ENCODE measurements at regions not wholly inside any gene's neighbourhood (a gene's known extent, or its start where the extent isn't known, plus 50 kb on each side); places are given as distances from the start of the nearest gene placed in this dataset.
"Not testable (repeated sequence)": the region's sequence is repeated elsewhere in the genome, so short reads cannot be mapped to it uniquely, and the experiment has no call there.

DNA sequence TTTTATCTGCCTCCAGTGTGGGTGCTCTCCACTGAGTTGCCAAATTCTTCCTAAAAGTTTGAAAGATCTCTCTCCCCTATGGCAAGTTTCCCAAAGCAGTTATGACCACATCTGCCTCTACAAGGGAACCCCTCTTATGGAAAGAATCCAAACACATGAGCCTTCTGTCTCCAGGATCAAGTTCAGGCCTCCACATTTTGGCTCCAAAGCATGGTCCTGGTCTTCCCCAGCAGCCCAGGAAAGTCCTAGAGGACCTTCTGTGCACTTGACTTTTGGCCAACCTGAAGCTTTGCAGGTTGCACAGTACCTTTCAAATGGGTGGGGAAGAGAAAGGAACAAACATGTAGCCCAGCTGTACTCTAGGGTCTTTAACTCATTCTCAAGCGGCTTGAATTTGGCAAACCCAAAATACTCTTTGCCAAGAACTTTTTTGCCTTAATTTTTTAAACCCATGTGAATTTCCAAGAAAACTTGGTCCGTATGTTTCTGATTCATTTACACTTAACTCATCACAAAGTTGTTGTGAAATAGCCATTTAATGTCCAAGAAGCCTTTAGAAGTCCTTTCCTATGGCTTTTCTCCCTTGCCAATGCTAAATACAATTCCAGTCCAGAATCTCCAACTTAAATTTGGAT lies 240.1 kb upstream of the TBX18 start:
- H3K4me3 ChIP-seq (ENCODE audit: low read depth, low read length), result no peak overlapping the region
- in situ Hi-C loops (cut with HindIII; ENCODE audit: low sequenced_read_pairs), result no loop called here
- TF ChIP-seq, protein P1, sequence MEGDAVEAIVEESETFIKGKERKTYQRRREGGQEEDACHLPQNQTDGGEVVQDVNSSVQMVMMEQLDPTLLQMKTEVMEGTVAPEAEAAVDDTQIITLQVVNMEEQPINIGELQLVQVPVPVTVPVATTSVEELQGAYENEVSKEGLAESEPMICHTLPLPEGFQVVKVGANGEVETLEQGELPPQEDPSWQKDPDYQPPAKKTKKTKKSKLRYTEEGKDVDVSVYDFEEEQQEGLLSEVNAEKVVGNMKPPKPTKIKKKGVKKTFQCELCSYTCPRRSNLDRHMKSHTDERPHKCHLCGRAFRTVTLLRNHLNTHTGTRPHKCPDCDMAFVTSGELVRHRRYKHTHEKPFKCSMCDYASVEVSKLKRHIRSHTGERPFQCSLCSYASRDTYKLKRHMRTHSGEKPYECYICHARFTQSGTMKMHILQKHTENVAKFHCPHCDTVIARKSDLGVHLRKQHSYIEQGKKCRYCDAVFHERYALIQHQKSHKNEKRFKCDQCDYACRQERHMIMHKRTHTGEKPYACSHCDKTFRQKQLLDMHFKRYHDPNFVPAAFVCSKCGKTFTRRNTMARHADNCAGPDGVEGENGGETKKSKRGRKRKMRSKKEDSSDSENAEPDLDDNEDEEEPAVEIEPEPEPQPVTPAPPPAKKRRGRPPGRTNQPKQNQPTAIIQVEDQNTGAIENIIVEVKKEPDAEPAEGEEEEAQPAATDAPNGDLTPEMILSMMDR (IDR thresholded peaks at IDR 0.05; ENCODE audit: low read depth, low read length, missing control alignments), result no peak
- no peak for DNase-seq (ENCODE audit: low read depth)

DNA sequence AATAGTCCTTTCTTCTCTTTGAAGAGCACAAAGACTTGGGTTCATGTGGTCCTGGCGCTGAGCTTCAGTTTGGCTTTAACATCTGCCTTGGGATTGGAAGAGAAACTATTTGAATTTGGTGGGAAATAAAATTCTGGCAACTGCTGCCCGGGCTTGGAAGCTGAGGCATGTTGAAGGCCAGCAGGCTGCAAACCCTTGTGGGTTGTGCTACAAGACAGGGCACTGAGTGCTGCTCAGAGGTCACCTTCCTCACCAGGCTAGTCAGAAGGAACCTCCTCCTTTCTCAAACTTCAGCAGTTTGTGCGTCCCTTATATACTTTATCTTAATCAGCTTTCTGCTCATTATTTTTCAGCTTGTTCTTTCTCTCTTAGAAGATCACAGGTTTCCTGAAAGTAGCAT lies 238.4 kb upstream of the TBX18 start:
- no peak for DNase-seq (ENCODE audit: low read depth)
- in situ Hi-C loops (cut with HindIII; ENCODE audit: low sequenced_read_pairs), result no loop called here
- TF ChIP-seq, protein P1 (IDR thresholded peaks at IDR 0.05; ENCODE audit: low read depth, low read length, missing control alignments), result no peak
- H3K4me3 ChIP-seq (ENCODE audit: low read depth, low read length), result no peak overlapping the region

DNA sequence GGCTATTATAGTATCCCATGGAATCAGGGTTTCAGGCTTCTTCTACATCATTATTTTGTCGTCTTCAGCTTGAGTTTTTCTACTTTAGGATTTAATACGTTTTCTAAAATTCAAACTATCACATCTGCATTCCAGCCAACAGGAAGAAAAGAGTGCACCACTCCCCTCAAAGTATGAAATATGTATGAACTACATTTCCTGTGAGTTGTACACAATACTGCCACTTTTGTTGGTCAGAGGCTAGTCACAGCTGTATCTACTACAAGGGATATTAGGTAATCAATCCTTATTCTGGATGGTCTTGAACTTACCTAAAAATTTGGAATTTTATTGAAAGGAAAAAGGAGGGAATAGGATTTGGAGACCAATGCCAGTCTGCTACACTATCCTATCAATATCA lies 235.6 kb upstream of the TBX18 start:
- in situ Hi-C loops (cut with HindIII; ENCODE audit: low sequenced_read_pairs), result no loop called here
- TF ChIP-seq, protein P1 (IDR thresholded peaks at IDR 0.05; ENCODE audit: low read depth, low read length, missing control alignments), result no peak
- no peak overlapping the region for H3K4me3 ChIP-seq (ENCODE audit: low read depth, low read length)
- no peak for DNase-seq (ENCODE audit: low read depth)

DNA sequence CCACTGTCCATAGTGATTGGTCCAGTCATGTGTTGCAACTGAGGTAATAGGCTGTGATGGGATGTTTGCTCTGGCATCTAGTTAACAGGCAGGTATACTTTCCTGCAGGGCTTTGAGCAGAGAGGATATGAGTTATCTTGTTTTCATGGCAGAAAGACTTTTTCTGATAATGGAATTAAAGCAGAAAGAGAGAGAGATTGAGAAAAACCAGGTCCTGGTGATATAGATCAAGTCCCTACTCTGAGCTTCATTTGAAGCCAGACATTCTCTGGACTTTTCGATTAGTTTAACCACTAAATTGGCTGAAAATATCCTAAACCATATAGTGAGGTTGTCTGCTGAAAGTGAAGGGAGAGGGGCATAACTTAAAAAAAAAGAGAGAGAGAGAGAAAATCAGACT lies 233.8 kb upstream of the TBX18 start:
- in situ Hi-C loops (cut with HindIII; ENCODE audit: low sequenced_read_pairs), result no loop called here
- TF ChIP-seq, protein P1 (IDR thresholded peaks at IDR 0.05; ENCODE audit: low read depth, low read length, missing control alignments), result no peak
- DNase-seq (ENCODE audit: low read depth), result no peak
- H3K4me3 ChIP-seq (ENCODE audit: low read depth, low read length), result no peak overlapping the region

DNA sequence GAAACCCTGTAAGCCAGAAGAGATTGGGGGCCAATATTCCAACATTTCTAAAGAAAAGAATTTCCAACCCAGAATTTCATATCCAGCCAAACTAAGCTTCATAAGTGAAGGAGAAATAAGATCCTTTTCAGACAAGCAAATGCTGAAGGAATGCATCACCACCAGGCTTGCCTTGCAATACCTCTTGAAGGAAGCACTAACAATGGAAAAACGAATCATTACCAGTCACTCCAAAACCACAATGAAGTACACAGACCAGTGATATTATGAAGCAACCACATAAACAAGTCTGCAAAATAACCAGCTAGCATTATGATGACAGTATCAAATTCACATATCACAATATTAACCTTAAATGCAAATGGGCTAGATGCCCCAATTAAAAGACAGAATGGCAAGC lies 224.4 kb upstream of the TBX18 start:
- DNase-seq (ENCODE audit: low read depth); in situ Hi-C loops (cut with HindIII; ENCODE audit: low sequenced_read_pairs); H3K4me3 ChIP-seq (ENCODE audit: low read depth, low read length): not testable (repeated sequence)

DNA sequence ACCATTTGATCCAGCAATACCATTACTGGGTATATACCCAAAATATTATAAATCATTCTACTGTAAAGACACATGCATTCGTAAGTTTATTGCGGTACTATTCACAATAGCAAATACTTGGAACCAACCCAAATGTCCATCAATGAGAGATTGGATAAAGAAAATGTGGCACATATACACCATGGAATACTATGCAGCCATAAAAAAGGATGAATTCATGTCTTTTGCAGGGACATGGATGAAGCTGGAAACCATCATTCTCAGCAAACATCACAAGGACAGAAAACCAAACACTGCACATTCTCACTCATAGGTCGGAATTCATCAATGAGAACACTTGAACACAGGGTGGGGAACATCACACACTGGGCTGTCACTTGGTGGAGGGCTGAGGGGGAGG lies 221.1 kb upstream of the TBX18 start:
- DNase-seq (ENCODE audit: low read depth); in situ Hi-C loops (cut with HindIII; ENCODE audit: low sequenced_read_pairs); H3K4me3 ChIP-seq (ENCODE audit: low read depth, low read length): not testable (repeated sequence)

DNA sequence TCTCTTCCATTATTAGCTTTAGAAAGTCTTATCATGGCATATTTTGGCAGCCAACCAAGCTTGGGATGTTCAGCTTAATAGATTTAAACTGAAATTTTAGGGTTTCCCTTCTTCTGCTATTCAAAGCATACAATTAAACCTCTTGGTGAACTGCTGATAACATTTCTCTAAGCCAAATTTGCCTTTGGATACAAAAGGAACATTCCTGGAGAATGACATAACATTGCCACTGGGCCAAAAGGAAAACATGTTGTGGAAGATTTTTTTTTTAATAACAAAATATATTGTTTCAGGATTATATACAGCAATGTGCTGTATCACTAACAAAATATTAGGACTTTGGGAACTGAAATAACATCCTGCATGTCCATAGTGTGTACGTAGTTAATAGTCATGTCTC lies 215.1 kb upstream of the TBX18 start:
- no peak for DNase-seq (ENCODE audit: low read depth)
- H3K4me3 ChIP-seq (ENCODE audit: low read depth, low read length), result no peak overlapping the region
- TF ChIP-seq, protein P1 (IDR thresholded peaks at IDR 0.05; ENCODE audit: low read depth, low read length, missing control alignments), result no peak
- in situ Hi-C loops (cut with HindIII; ENCODE audit: low sequenced_read_pairs), result no loop called here

DNA sequence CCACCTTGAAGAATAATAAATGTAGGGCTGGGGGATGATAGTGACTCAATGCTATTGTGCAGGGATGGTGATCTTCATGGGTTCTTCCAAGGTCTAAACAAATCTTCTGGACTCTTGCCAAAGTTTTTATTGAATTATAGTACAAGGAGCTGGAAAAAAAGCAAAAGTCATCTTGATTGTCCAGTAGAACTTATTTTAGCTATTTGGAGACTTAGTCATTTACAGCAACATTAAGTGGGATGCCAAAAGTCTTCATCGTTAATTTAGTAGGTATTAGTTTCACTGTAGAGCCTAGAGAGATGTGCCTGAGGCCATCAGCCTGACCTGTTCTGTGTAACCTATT lies 212.9 kb upstream of the TBX18 start:
- TF ChIP-seq, protein P1 (IDR thresholded peaks at IDR 0.05; ENCODE audit: low read depth, low read length, missing control alignments), result no peak
- DNase-seq (ENCODE audit: low read depth), result no peak
- in situ Hi-C loops (cut with HindIII; ENCODE audit: low sequenced_read_pairs), result no loop called here
- no peak overlapping the region for H3K4me3 ChIP-seq (ENCODE audit: low read depth, low read length)

Data from astrocyte of the cerebellum (primary cell).